Vagina (tissue), 2 donors: ENCODE measurements at regions not wholly inside any gene's neighbourhood (a gene's known extent, or its start where the extent isn't known, plus 50 kb on each side); places are given as distances from the start of the nearest gene placed in this dataset.

Experiments used
- DNase-seq, 2 donors: peaks; one replicate each; pipeline ENCODE4 v3.0.0-alpha.2; 2017; ENCODE audit errors: extremely low spot score in 2 of 2
- H3K27ac ChIP-seq: fragments of 200-600 bp; sonication (generic); one replicate; pipeline ENCODE4 v1.5.1; 2019
- H3K27me3 ChIP-seq: fragments of 200-600 bp; sonication (generic); one replicate; pipeline ENCODE4 v1.5.1; 2019
- H3K36me3 ChIP-seq, 2 donors: fragments of 200-600 bp; sonication (generic); one replicate each; pipeline ENCODE4 v1.5.1; 2017 to 2019
- H3K4me1 ChIP-seq: fragments of 200-600 bp; sonication (generic); one replicate; pipeline ENCODE4 v1.5.1; 2019
- H3K4me3 ChIP-seq, 2 donors: fragments of 200-600 bp; sonication (generic); 1 replicate in 1 of 2; 2 replicates in 1 of 2; pipeline ENCODE4 v1.5.1; 2016 to 2019
- H3K9me3 ChIP-seq: fragments of 200-600 bp; sonication (generic); one replicate; pipeline ENCODE4 v1.5.1; 2019
- POLR2A ChIP-seq, 2 donors: fragments of 450-650 bp; IDR thresholded peaks; one replicate each; pipeline ENCODE4 v1.6.1; 2017; ENCODE audit warnings: antibody characterized with exemption in 2 of 2, mild to moderate bottlenecking in 2 of 2, moderate library complexity in 2 of 2
- POLR2AphosphoS5 ChIP-seq, 2 donors: sonication (generic); formaldehyde crosslinking; IDR thresholded peaks; one replicate each; pipeline ENCODE4 v1.9.0; 2017; ENCODE audit warnings: antibody characterized with exemption in 2 of 2, mild to moderate bottlenecking in 2 of 2, low read depth in 1 of 2; ENCODE audit not compliant: insufficient read depth in 1 of 2
- intact Hi-C: fragments of 100-400 bp; cut with DNase I; formaldehyde crosslinking; loops from one replicate; pipeline ENCODE4 v1.15.1; 2023
- TF ChIP-seq, protein P1 (sequence below), 3 experiments: fragments of 450-650 bp in 2 of 3; fragments of 200-600 bp in 1 of 3; sonication (generic) in 1 of 3; IDR thresholded peaks; one replicate each; pipeline ENCODE4 v1.5.1; 2017 to 2019; ENCODE audit warnings: antibody characterized with exemption in 3 of 3, mild to moderate bottlenecking in 2 of 3, moderate library complexity in 2 of 3

DNA sequence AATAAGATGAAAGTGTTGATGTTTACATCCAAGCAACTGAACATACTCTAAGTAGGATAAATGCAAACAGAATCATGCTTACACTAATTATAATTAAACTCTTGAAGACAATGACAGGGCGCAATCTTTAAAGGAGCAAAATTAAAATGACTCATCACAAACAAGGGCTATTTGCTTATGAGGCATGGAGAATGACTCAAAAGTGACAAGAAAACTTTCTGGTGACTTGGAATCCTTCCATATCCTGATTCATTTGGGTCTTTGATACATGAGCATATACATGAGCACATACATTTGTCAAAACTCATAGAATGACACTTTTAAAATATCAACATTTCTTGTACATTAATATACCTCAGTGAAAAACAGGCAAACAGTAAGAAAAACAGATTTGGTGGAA is 1632.3 kb downstream of the KCNT2 start:
- H3K4me3 ChIP-seq: no peak overlapping the region
- no peak overlapping the region for H3K27ac ChIP-seq
- no peaks in the 10 kb centered on the region for H3K4me1 ChIP-seq
- no peaks in the 10 kb centered on the region for H3K36me3 ChIP-seq
- no peak for DNase-seq
- TF ChIP-seq, protein P1, sequence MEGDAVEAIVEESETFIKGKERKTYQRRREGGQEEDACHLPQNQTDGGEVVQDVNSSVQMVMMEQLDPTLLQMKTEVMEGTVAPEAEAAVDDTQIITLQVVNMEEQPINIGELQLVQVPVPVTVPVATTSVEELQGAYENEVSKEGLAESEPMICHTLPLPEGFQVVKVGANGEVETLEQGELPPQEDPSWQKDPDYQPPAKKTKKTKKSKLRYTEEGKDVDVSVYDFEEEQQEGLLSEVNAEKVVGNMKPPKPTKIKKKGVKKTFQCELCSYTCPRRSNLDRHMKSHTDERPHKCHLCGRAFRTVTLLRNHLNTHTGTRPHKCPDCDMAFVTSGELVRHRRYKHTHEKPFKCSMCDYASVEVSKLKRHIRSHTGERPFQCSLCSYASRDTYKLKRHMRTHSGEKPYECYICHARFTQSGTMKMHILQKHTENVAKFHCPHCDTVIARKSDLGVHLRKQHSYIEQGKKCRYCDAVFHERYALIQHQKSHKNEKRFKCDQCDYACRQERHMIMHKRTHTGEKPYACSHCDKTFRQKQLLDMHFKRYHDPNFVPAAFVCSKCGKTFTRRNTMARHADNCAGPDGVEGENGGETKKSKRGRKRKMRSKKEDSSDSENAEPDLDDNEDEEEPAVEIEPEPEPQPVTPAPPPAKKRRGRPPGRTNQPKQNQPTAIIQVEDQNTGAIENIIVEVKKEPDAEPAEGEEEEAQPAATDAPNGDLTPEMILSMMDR (IDR thresholded peaks at IDR 0.05): no peak
- TF ChIP-seq POLR2A (IDR thresholded peaks at IDR 0.05) (no peak), POLR2AphosphoS5 (IDR thresholded peaks at IDR 0.05; ENCODE audit: insufficient read depth in 1 of 2, low read depth in 1 of 2) (no peak)
- H3K27me3 ChIP-seq: no peaks in the 10 kb centered on the region
- no peaks in the 10 kb centered on the region for H3K9me3 ChIP-seq
- intact Hi-C loops: no loop called here

DNA sequence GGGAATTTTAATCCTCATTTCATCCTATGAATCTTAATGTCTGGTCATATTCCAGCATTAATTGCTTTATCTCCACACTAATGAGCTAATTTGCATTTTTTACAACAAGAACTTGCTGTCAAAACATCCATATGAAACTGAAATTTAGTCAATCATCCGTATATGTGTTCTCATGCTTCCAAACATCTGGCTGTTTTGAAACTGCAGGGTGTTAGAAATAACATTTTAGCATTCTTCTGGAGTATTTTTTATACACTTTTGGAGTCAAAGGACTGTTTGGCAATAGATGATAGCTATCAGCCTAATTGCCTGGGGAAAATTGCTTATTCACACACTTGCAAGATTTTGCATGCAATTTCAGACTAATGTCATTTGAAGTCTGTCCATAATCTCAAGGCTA is 1639.3 kb downstream of the KCNT2 start:
- Histone ChIP-seq H3K4me1 (no peaks in the 10 kb centered on the region), H3K36me3 (no peaks in the 10 kb centered on the region), H3K27ac (no peak overlapping the region), H3K27me3 (no peaks in the 10 kb centered on the region), H3K9me3 (no peaks in the 10 kb centered on the region), H3K4me3 (no peak overlapping the region)
- DNase-seq: no peak
- intact Hi-C loops: no loop called here
- no peak for TF ChIP-seq POLR2AphosphoS5 (IDR thresholded peaks at IDR 0.05; ENCODE audit: insufficient read depth in 1 of 2, low read depth in 1 of 2)
- TF ChIP-seq, protein P1 (IDR thresholded peaks at IDR 0.05): no peak
- TF ChIP-seq POLR2A (IDR thresholded peaks at IDR 0.05): no peak

DNA sequence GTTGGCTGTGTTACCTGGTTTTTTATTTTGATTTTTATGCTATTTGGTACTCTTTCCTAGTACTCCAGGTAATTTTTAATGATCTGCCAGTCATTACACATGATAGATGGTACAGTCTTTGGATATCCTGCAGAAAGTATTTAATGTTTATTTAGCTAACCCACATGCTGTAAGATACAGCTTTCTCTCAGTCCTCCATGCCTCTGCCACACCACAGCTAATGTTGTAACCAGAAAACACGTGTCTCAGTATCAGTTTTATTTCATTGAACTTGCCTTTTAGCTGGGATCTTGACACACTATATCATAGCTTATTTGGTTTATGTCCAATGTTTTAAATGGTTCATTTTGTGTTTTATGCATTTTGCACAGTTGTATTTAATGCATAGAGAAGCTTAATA is 1648.4 kb downstream of the KCNT2 start:
- Histone ChIP-seq H3K27ac (no peak overlapping the region), H3K4me1 (no peaks in the 10 kb centered on the region), H3K36me3 (no peaks in the 10 kb centered on the region), H3K4me3 (no peak overlapping the region), H3K27me3 (no peaks in the 10 kb centered on the region), H3K9me3 (no peaks in the 10 kb centered on the region)
- DNase-seq: no peak
- TF ChIP-seq POLR2A (IDR thresholded peaks at IDR 0.05) (no peak), POLR2AphosphoS5 (IDR thresholded peaks at IDR 0.05; ENCODE audit: insufficient read depth in 1 of 2, low read depth in 1 of 2) (no peak)
- TF ChIP-seq, protein P1 (IDR thresholded peaks at IDR 0.05): no peak
- intact Hi-C loops: no loop called here

DNA sequence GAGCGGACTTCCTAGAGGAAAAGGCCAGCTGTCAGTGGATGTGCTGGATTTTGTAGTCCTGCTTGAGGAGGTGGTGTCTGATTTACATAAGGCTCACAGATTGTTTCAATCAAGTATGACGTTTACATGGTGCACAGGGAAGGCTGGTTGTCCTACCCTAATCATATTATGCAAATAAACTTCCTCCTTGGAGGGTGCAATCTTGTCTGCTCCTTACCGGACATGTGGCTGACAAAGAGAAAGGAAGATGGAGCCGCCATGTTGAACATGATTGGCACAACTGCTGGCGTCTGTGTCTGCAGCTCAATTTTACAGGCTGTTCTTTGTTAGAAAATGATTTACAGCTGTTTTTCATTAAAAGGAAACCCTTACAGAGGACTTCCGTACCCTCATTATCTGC is 1656.1 kb downstream of the KCNT2 start:
- intact Hi-C loops: no loop called here
- no peak overlapping the region for H3K27ac ChIP-seq
- no peaks in the 10 kb centered on the region for H3K27me3 ChIP-seq
- H3K9me3 ChIP-seq: no peaks in the 10 kb centered on the region
- no peaks in the 10 kb centered on the region for H3K4me1 ChIP-seq
- DNase-seq: no peak
- H3K36me3 ChIP-seq: no peaks in the 10 kb centered on the region
- TF ChIP-seq POLR2AphosphoS5 (IDR thresholded peaks at IDR 0.05; ENCODE audit: insufficient read depth in 1 of 2, low read depth in 1 of 2) (no peak), POLR2A (IDR thresholded peaks at IDR 0.05) (no peak)
- TF ChIP-seq, protein P1 (IDR thresholded peaks at IDR 0.05): no peak
- H3K4me3 ChIP-seq: no peak overlapping the region

DNA sequence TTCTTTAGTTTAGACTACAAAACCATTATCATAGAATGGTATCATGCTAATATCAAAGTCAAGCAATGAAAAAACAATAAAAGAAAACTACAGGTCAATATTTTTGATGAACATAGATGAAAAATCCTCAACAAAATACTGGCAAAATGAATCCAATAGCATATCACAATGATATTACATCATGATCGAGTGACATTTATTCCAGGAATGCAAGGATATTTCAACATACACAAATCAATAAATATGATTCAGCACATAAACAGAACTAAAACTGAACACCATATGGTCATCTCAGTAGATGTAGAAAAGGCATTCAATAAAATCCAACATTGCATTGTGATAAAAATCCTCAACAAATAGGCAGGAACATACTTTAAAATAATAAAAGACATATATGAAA is 1657.7 kb downstream of the KCNT2 start:
- intact Hi-C loops: no loop called here
- TF ChIP-seq POLR2A (IDR thresholded peaks at IDR 0.05): no peak
- TF ChIP-seq, protein P1 (IDR thresholded peaks at IDR 0.05): no peak
- no peak for TF ChIP-seq POLR2AphosphoS5 (IDR thresholded peaks at IDR 0.05; ENCODE audit: insufficient read depth in 1 of 2, low read depth in 1 of 2)

More for the DNA sequence above, 1657.7 kb downstream of the KCNT2 start:
- Histone ChIP-seq H3K36me3 (no peaks in the 10 kb centered on the region), H3K4me1 (no peaks in the 10 kb centered on the region), H3K27me3 (no peaks in the 10 kb centered on the region), H3K9me3 (no peaks in the 10 kb centered on the region), H3K4me3 (no peak overlapping the region), H3K27ac (no peak overlapping the region)
- no peak for DNase-seq
